CD4-positive, CD25-positive, alpha-beta regulatory T cell (primary cell): ENCODE measurements at regions not wholly inside any gene's neighbourhood (a gene's known extent, or its start where the extent isn't known, plus 50 kb on each side); places are given as distances from the start of the nearest gene placed in this dataset.
"Not testable (repeated sequence)": the region's sequence is repeated elsewhere in the genome, so short reads cannot be mapped to it uniquely, and the experiment has no call there.

Experiments
- ATAC-seq, 2 donors: fragments of 150-1000 bp; cut with Tn5 transposase; one replicate each; pipeline ENCODE4 v1.10.0; 2021; ENCODE audit warnings: low read depth in 2 of 2, moderate number of reproducible peaks in 2 of 2, moderate library complexity in 1 of 2
- DNase-seq, 3 donors: peaks; one replicate each; pipeline versions ENCODE4 v3.0.0 to v3.0.0-alpha.2; 2012 to 2022; ENCODE audit warnings: mixed read lengths in 1 of 3
- H3K27ac ChIP-seq: one replicate; pipeline ENCODE4 v1.7.0; 2013; ENCODE audit warnings: mild to moderate bottlenecking, low read length; ENCODE audit not compliant: insufficient read depth, poor library complexity, severe bottlenecking
- H3K27me3 ChIP-seq: one replicate; pipeline ENCODE4 v1.7.0; 2013; ENCODE audit warnings: low read length; ENCODE audit not compliant: control insufficient read depth, insufficient read depth
- H3K36me3 ChIP-seq: one replicate; pipeline ENCODE4 v1.7.0; 2013; ENCODE audit warnings: mild to moderate bottlenecking, low read length, moderate library complexity; ENCODE audit not compliant: control insufficient read depth, insufficient read depth
- H3K4me1 ChIP-seq: 2 replicates; pipeline ENCODE4 v1.7.0; 2013; ENCODE audit warnings: mild to moderate bottlenecking, low read length; ENCODE audit not compliant: insufficient read depth, control insufficient read depth, poor library complexity, severe bottlenecking
- H3K4me3 ChIP-seq: one replicate; pipeline ENCODE4 v1.7.0; 2013; ENCODE audit warnings: low read depth, mild to moderate bottlenecking, low read length, moderate library complexity
- H3K9me3 ChIP-seq, 2 experiments: 1 replicate in 1 of 2; 2 replicates in 1 of 2; pipeline ENCODE4 v1.7.0; 2013; ENCODE audit warnings: low read length in 2 of 2, mild to moderate bottlenecking in 1 of 2, moderate library complexity in 1 of 2; ENCODE audit not compliant: control insufficient read depth in 2 of 2
- H3K27ac Mint-ChIP-seq, 3 donors: one replicate each; pipeline ENCODE4 v1.8.0; 2020 to 2022; ENCODE audit warnings: mild to moderate bottlenecking in 3 of 3, mixed read lengths in 3 of 3, moderate library complexity in 2 of 3
- H3K27me3 Mint-ChIP-seq: one replicate; pipeline ENCODE4 v1.8.0; 2022; ENCODE audit warnings: mild to moderate bottlenecking, mixed read lengths
- H3K36me3 Mint-ChIP-seq: one replicate; pipeline ENCODE4 v1.8.0; 2020; ENCODE audit warnings: mixed read lengths
- H3K4me1 Mint-ChIP-seq, 4 donors: one replicate each; pipeline ENCODE4 v1.8.0; 2020 to 2022; ENCODE audit warnings: mixed read lengths in 4 of 4, mild to moderate bottlenecking in 1 of 4
- H3K4me3 Mint-ChIP-seq, 4 donors: one replicate each; pipeline ENCODE4 v1.8.0; 2020 to 2022; ENCODE audit warnings: mild to moderate bottlenecking in 4 of 4, mixed read lengths in 4 of 4, moderate library complexity in 3 of 4
- H3K9me3 Mint-ChIP-seq, 7 donors: one replicate each; pipeline ENCODE4 v1.8.0; 2020 to 2022; ENCODE audit warnings: mixed read lengths in 7 of 7, mild to moderate bottlenecking in 3 of 7, moderate library complexity in 2 of 7

DNA sequence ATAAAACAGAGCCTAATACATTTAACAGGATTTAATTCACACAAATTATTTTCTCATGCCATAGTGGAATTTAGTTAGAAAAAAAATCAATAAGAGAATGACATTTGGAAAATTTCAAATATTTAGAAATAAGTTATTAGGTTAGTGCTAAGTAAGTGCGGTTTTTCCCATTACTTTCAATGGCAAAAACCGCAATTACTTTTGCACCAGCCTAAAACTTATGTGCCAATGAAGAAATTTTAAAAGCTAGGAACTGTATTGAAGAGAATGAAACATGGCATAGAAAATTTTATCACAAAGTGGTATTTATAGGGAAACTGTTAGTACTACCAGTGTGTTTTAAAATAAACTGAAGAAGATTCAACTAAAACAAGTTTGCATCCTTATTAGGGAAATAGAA lies 228.3 kb upstream of the FKBP1C start:
- ATAC-seq: no peak
- Mint-ChIP-seq H3K4me1 (no peaks in the 10 kb centered on the region), H3K36me3 (no peaks in the 10 kb centered on the region), H3K27ac (no peak overlapping the region), H3K4me3 (no peak overlapping the region), H3K9me3 (peaks cover 0 to 10% (median 2%) of the 10 kb centered on the region in 7 donors), H3K27me3 (no peaks in the 10 kb centered on the region)
- no peak for DNase-seq
- no peaks in the 10 kb centered on the region for H3K27me3 ChIP-seq
- H3K4me1 ChIP-seq: no peaks in the 10 kb centered on the region
- H3K36me3 ChIP-seq: no peaks in the 10 kb centered on the region
- no peak overlapping the region for H3K27ac ChIP-seq
- no peaks in the 10 kb centered on the region for H3K9me3 ChIP-seq
- no peak overlapping the region for H3K4me3 ChIP-seq

DNA sequence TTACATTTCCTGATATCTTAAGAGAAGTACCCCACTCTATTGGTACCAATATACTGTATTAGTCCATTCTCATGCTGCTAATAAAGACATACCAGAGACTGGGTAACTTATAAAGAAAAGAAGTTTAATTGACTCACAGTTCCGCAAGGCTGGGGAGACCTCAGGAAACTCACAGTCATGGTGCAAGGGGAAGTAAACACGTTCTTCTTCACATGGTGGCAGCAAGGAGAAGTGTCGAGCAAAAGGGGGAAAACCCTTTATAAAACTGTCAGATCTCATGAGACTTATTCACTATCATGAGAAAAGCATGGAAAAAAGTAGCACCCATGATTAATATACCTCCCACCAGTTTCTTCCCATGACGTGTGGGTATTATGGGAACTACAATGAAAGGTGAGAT lies 219.6 kb upstream of the FKBP1C start:
- not testable (repeated sequence) for H3K4me1 ChIP-seq, H3K4me3 Mint-ChIP-seq, H3K4me1 Mint-ChIP-seq, H3K4me3 ChIP-seq, DNase-seq, H3K27me3 ChIP-seq, H3K36me3 ChIP-seq, H3K9me3 ChIP-seq, H3K27ac Mint-ChIP-seq, ATAC-seq, H3K27me3 Mint-ChIP-seq, H3K27ac ChIP-seq, H3K36me3 Mint-ChIP-seq
- H3K9me3 Mint-ChIP-seq: peaks cover 0 to 15% (median 7%) of the 10 kb centered on the region in 7 donors

DNA sequence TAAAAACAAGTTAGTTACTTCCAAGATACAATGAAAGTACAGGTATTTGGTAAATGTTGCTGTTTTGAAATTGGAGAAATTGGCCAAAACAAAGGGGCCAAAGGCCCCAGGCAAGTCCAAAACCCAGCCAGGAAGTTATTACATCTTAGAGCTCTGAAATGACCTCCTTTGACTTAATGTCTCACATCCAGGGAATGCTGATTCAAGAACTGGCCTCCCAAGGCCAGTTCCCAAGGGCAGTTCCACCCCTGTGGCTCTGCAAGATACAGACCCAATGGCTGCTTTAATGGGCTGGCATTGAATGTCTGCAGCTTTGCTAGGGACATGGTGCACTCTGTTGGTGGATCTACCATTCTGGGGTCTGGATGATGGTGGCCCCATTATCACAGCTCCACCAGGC lies 217.3 kb upstream of the FKBP1C start:
- ATAC-seq: no peak
- peaks cover 0 to 7% (median 3%) of the 10 kb centered on the region in 7 donors for H3K9me3 Mint-ChIP-seq
- no peaks in the 10 kb centered on the region for H3K4me1 Mint-ChIP-seq
- no peak overlapping the region for H3K4me3 ChIP-seq
- no peak overlapping the region for H3K4me3 Mint-ChIP-seq
- no peaks in the 10 kb centered on the region for H3K36me3 Mint-ChIP-seq
- peaks cover 0 to 3% of the 10 kb centered on the region in 2 experiments for H3K9me3 ChIP-seq
- H3K4me1 ChIP-seq: no peaks in the 10 kb centered on the region
- H3K36me3 ChIP-seq: no peaks in the 10 kb centered on the region
- no peaks in the 10 kb centered on the region for H3K27me3 ChIP-seq
- H3K27ac Mint-ChIP-seq: no peak overlapping the region
- H3K27ac ChIP-seq: no peak overlapping the region
- H3K27me3 Mint-ChIP-seq: no peaks in the 10 kb centered on the region
- DNase-seq: no peak

DNA sequence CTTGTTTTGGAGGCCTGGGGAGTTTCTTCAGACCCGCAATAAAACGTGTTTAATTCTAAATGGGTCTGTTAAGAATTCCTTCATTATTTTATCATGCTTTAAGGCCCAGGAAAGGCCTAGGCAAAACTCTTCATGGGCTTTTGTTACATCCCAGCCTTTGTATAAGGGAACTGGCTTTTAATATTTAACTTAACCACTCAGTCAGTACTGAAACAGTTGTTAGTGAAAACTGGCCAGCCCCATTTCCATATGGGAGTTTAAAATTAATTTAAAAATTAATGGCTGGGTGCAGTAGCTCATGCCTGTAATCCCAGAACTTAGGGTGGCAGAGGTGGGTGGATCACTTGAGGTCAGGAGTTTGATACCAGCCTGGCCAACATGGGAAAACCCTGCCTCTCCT lies 213.2 kb upstream of the FKBP1C start:
- H3K36me3 ChIP-seq: no peaks in the 10 kb centered on the region
- DNase-seq (no peak), ATAC-seq (no peak)
- Mint-ChIP-seq H3K4me3 (no peak overlapping the region), H3K4me1 (no peaks in the 10 kb centered on the region), H3K27me3 (no peaks in the 10 kb centered on the region), H3K9me3 (peaks cover 0 to 2% (median 0%) of the 10 kb centered on the region in 7 donors), H3K36me3 (no peaks in the 10 kb centered on the region), H3K27ac (no peak overlapping the region)
- H3K4me1 ChIP-seq: no peaks in the 10 kb centered on the region
- no peaks in the 10 kb centered on the region for H3K9me3 ChIP-seq
- H3K27ac ChIP-seq: no peak overlapping the region
- H3K4me3 ChIP-seq: no peak overlapping the region
- H3K27me3 ChIP-seq: no peaks in the 10 kb centered on the region

DNA sequence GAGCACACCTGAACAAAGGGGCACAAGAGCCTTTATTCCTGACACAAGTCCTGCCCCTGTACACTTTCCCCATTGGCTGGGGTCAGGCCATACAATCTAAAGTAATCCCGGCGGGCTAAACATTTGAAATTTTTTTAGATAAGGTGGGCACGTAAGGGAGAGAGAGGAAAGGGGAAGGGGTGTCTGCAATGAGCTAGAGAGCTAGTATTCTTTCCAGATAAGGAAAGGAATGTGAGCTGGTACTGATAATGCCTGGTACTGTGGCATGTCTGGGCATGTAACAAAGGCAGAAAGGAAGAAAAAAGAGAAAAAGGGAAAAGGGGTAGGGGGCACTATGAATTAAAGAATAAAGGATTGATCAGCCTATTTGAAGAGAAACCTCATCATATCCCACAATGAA lies 212.0 kb upstream of the FKBP1C start:
- not testable (repeated sequence) for H3K27ac Mint-ChIP-seq, H3K27me3 Mint-ChIP-seq, H3K9me3 ChIP-seq, ATAC-seq, H3K36me3 ChIP-seq, H3K36me3 Mint-ChIP-seq, H3K4me1 ChIP-seq, H3K9me3 Mint-ChIP-seq, DNase-seq, H3K4me3 ChIP-seq, H3K4me1 Mint-ChIP-seq, H3K27me3 ChIP-seq, H3K4me3 Mint-ChIP-seq, H3K27ac ChIP-seq

DNA sequence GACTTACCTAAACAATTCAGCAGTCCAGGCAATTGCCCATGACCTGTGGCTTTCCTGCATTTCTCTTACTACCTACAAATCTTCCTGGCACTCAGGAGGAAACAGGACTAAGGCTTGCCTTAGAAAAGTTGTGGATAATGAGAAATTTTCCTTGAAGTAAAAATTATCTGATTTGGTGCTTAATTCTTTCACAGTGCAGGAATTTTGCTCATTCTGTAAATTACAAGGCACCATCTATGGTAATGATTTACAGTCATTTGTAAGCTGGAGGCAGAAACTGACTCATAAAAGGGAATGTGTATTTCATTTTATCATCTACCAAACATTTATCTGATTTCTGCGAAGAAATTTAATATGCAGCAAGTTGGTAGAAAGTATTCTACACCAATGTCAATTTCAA lies 211.5 kb upstream of the FKBP1C start:
- H3K4me1 Mint-ChIP-seq: no peaks in the 10 kb centered on the region
- H3K9me3 Mint-ChIP-seq: peaks cover 0 to 2% (median 0%) of the 10 kb centered on the region in 7 donors
- Histone ChIP-seq H3K27ac (no peak overlapping the region), H3K9me3 (no peaks in the 10 kb centered on the region), H3K27me3 (no peaks in the 10 kb centered on the region), H3K4me3 (no peak overlapping the region), H3K36me3 (no peaks in the 10 kb centered on the region), H3K4me1 (no peaks in the 10 kb centered on the region)
- ATAC-seq: no peak
- H3K36me3 Mint-ChIP-seq: no peaks in the 10 kb centered on the region
- no peaks in the 10 kb centered on the region for H3K27me3 Mint-ChIP-seq
- no peak for DNase-seq
- H3K27ac Mint-ChIP-seq: no peak overlapping the region
- H3K4me3 Mint-ChIP-seq: no peak overlapping the region

DNA sequence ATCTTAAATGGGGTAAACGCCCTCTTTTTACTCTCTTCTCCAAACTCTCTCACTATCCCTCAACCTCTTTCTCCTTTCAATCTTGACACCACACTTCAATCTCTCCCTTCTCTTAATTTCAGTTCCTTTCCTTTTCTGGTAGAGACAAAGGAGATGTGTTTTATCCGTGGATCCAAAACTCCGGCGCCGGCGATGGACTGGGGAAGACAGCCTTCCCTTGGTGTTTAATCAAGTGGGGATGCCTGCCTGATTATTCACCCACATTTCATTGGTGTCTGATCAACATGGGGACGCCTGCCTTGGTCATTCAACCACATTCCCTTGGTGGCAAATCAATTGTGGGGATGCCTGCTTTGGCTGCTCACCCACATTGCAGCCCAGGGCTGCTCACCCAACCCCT lies 205.3 kb upstream of the FKBP1C start:
- not testable (repeated sequence) for H3K36me3 Mint-ChIP-seq, H3K9me3 ChIP-seq, H3K27ac ChIP-seq, H3K4me1 ChIP-seq, H3K4me3 ChIP-seq, H3K27me3 Mint-ChIP-seq, DNase-seq, H3K4me3 Mint-ChIP-seq, ATAC-seq, H3K36me3 ChIP-seq, H3K4me1 Mint-ChIP-seq, H3K27me3 ChIP-seq, H3K27ac Mint-ChIP-seq
- H3K9me3 Mint-ChIP-seq: peaks cover 0 to 12% (median 3%) of the 10 kb centered on the region in 7 donors

DNA sequence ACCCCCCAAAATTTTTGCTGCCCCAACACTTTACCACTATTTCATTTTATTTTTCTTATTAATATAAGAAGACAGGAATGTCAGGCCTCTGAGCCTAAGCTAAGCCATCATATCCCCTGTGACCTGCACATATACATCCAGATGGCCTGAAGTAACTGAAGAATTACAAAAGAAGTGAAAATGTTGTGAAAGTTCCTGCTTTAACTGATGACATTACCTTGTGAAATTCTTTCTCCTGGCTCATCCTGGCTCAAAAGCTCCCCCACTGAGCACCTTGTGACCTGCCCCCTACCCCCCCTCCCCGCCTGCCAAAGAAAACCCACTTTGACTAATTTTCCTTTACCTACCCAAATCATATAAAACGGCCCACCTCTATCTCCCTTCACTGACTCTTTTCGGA lies 200.3 kb upstream of the FKBP1C start:
- not testable (repeated sequence) for H3K27me3 Mint-ChIP-seq, H3K4me3 ChIP-seq, H3K27me3 ChIP-seq, H3K27ac ChIP-seq, H3K9me3 ChIP-seq, H3K4me3 Mint-ChIP-seq, H3K4me1 ChIP-seq, H3K36me3 Mint-ChIP-seq, H3K9me3 Mint-ChIP-seq, H3K27ac Mint-ChIP-seq, ATAC-seq, DNase-seq, H3K4me1 Mint-ChIP-seq, H3K36me3 ChIP-seq
